ENCODE measurements at regions not wholly inside any gene's neighbourhood (a gene's known extent, or its start where the extent isn't known, plus 50 kb on each side); places are given as distances from the start of the nearest gene placed in this dataset.

- H3K36me3 ChIP-seq (ENCODE audit: control insufficient read depth in 2 of 2, insufficient read depth in 1 of 2, low read length in 2 of 2) = no peaks in the 10 kb centered on the region
- H3K4me3 ChIP-seq (ENCODE audit: low read depth, low read length) = no peak overlapping the region
- ChIA-PET CTCF (interaction anchor here (0.6 to 0.8 kb wide), 2 partner anchors 15 to 314 kb away, joined by 3 to 4 read pairs; no protein-coding TSS in a partner anchor), POLR2A (no interaction called here)
- no peaks in the 10 kb centered on the region for H3K9me3 ChIP-seq (ENCODE audit: control insufficient read depth, insufficient read depth, low read depth, low read length)
- no peak overlapping the region for H3K27ac ChIP-seq (ENCODE audit: extremely low read depth, low read depth, low read length)
- no peak for TF ChIP-seq ZNF223 (tag by site-specific recombination; IDR thresholded peaks at IDR 0.05)
- no peak for TF ChIP-seq ZNF362 (tag by site-specific recombination; IDR thresholded peaks at IDR 0.05)
- no peak for TF ChIP-seq ZFP69B (tag by site-specific recombination; IDR thresholded peaks at IDR 0.05)
- no peak for TF ChIP-seq ZNF677 (tag by site-specific recombination; IDR thresholded peaks at IDR 0.05)
- no peak for TF ChIP-seq ZBTB7A (tag by site-specific recombination; IDR thresholded peaks at IDR 0.05; ENCODE audit: low read depth)
- no peak for TF ChIP-seq ZSCAN18 (tag by site-specific recombination; IDR thresholded peaks at IDR 0.05)
- TF ChIP-seq TCF7L2 (IDR thresholded peaks at IDR 0.05; ENCODE audit: borderline replicate concordance, low read depth, low read length) = no peak
- TF ChIP-seq ZNF202 (tag by site-specific recombination; IDR thresholded peaks at IDR 0.05; ENCODE audit: borderline replicate concordance) = no peak
- TF ChIP-seq PATZ1 (tag by site-specific recombination; IDR thresholded peaks at IDR 0.05) = no peak
- TF ChIP-seq ZNF354C (tag by site-specific recombination; IDR thresholded peaks at IDR 0.05; ENCODE audit: borderline replicate concordance, low read depth) = no peak
- TF ChIP-seq ZSCAN16 (tag by site-specific recombination; IDR thresholded peaks at IDR 0.05) = no peak
- no peak for TF ChIP-seq ZBTB48 (tag by site-specific recombination; IDR thresholded peaks at IDR 0.05)
- TF ChIP-seq GLI2 (tag by site-specific recombination; IDR thresholded peaks at IDR 0.05; ENCODE audit: borderline replicate concordance, low read depth) = no peak
- TF ChIP-seq KLF9 (tag by site-specific recombination; IDR thresholded peaks at IDR 0.05; ENCODE audit: low read depth) = no peak
- TF ChIP-seq ZNF488 (tag by site-specific recombination; IDR thresholded peaks at IDR 0.05) = no peak
- TF ChIP-seq HOXD13 (CRISPR knock-in tag; IDR thresholded peaks at IDR 0.05; ENCODE audit: borderline replicate concordance) = no peak
- TF ChIP-seq ZNF121 (tag by site-specific recombination; IDR thresholded peaks at IDR 0.05) = no peak
- H3K4me1 ChIP-seq (ENCODE audit: control insufficient read depth, insufficient read depth, low read length) = no peaks in the 10 kb centered on the region
Observed at GRCh38 chr21:35203093-35203977, 154.2 kb upstream of the RUNX1 start.

- CTCF ChIA-PET = interaction anchor here (0.6 to 0.7 kb wide), 2 partner anchors 14 to 136 kb away, joined by 3 to 4 read pairs; no protein-coding TSS in a partner anchor
- H3K27ac ChIP-seq (ENCODE audit: extremely low read depth, low read depth, low read length) = no peak overlapping the region
Observed at GRCh38 chr21:35202431-35202830, 153.3 kb upstream of the RUNX1 start.

More at GRCh38 chr21:35202431-35202830, 153.3 kb upstream of the RUNX1 start:
- no peak overlapping the region for H3K4me3 ChIP-seq (ENCODE audit: low read depth, low read length)
- TF ChIP-seq KLF9 (tag by site-specific recombination; IDR thresholded peaks at IDR 0.05; ENCODE audit: low read depth) (no peak), ZNF777 (tag by site-specific recombination; IDR thresholded peaks at IDR 0.05; ENCODE audit: borderline replicate concordance) (no peak), ZNF292 (tag by site-specific recombination; IDR thresholded peaks at IDR 0.05; ENCODE audit: borderline replicate concordance, low read depth) (no peak), ZNF747 (tag by site-specific recombination; IDR thresholded peaks at IDR 0.05) (no peak)
- no peaks in the 10 kb centered on the region for H3K4me1 ChIP-seq (ENCODE audit: control insufficient read depth, insufficient read depth, low read length)
- H3K9me3 ChIP-seq (ENCODE audit: control insufficient read depth, insufficient read depth, low read depth, low read length) = no peaks in the 10 kb centered on the region
- H3K36me3 ChIP-seq (ENCODE audit: control insufficient read depth in 2 of 2, insufficient read depth in 1 of 2, low read length in 2 of 2) = no peaks in the 10 kb centered on the region
- POLR2A ChIA-PET = no interaction called here

Data from HEK293 (cell line).